PC-9 (cell line): ENCODE measurements at regions not wholly inside any gene's neighbourhood (a gene's known extent, or its start where the extent isn't known, plus 50 kb on each side); places are given as distances from the start of the nearest gene placed in this dataset.

ENCODE experiments used
- BruUV-seq: library from RNA; stranded (reverse); fragments of 400-500 nt; replicated peaks from 2 replicates; lab custom pipeline; 2021; lab: Mats Ljungman, UMichigan
- CTCF ChIA-PET: fragments of 300-600 bp; sonication (Branson Sonifier 250); formaldehyde crosslinking; loops from one replicate; lab custom pipeline; 2022; ENCODE audit warnings: antibody characterized with exemption; lab: Charles Lee
- POLR2A ChIA-PET: fragments of 300-600 bp; sonication (Branson Sonifier 250); formaldehyde crosslinking; loops from one replicate; lab custom pipeline; 2022; ENCODE audit warnings: antibody characterized with exemption; ENCODE audit not compliant: unreplicated experiment; lab: Charles Lee
- DNase-seq, 2 experiments: peaks; one replicate each; pipeline versions ENCODE4 v3.0.0 to v3.0.0-alpha.2; 2015 to 2022; ENCODE audit warnings: mixed read lengths in 1 of 2
- H2AFZ ChIP-seq: fragments of 200-600 bp; sonication (generic); 2 replicates; pipeline ENCODE4 v1.8.1; 2017; ENCODE audit warnings: antibody characterized with exemption
- H3F3A ChIP-seq: fragments of 200-600 bp; sonication (generic); 2 replicates; pipeline ENCODE4 v1.8.1; 2017; ENCODE audit warnings: antibody characterized with exemption, mild to moderate bottlenecking, low read depth; ENCODE audit not compliant: insufficient read depth
- H3K27ac ChIP-seq: fragments of 200-600 bp; sonication (generic); 2 replicates; pipeline ENCODE4 v1.6.1; 2016; ENCODE audit warnings: mixed run types
- H3K27me3 ChIP-seq: fragments of 200-600 bp; sonication (generic); 2 replicates; pipeline ENCODE4 v1.6.1; 2016; ENCODE audit warnings: low read depth, mixed run types; ENCODE audit not compliant: insufficient read depth
- H3K36me3 ChIP-seq: fragments of 200-600 bp; sonication (generic); 2 replicates; pipeline ENCODE4 v1.6.1; 2016; ENCODE audit warnings: low read depth, mixed run types
- H3K4me1 ChIP-seq: fragments of 200-600 bp; sonication (generic); replicated peaks from 2 replicates; pipeline ENCODE4 v1.6.1; 2016; ENCODE audit warnings: mixed run types; ENCODE audit not compliant: insufficient read depth
- H3K4me2 ChIP-seq: fragments of 200-600 bp; sonication (generic); 2 replicates; pipeline ENCODE4 v1.6.1; 2017; ENCODE audit warnings: mixed run types
- H3K4me3 ChIP-seq: fragments of 200-600 bp; sonication (generic); 2 replicates; pipeline ENCODE4 v1.6.1; 2016; ENCODE audit warnings: mixed run types
- H3K79me2 ChIP-seq: fragments of 200-600 bp; sonication (generic); 2 replicates; pipeline ENCODE4 v1.6.1; 2017; ENCODE audit warnings: low read depth, mixed run types
- H3K9me2 ChIP-seq: fragments of 200-600 bp; sonication (generic); 2 replicates; pipeline ENCODE4 v1.8.1; 2017; ENCODE audit warnings: mild to moderate bottlenecking; ENCODE audit not compliant: insufficient read depth
- H3K9me3 ChIP-seq: fragments of 200-600 bp; sonication (generic); 2 replicates; pipeline ENCODE4 v1.8.1; 2016; ENCODE audit warnings: low read depth; ENCODE audit not compliant: insufficient read depth
- H4K20me1 ChIP-seq: fragments of 200-600 bp; sonication (generic); 2 replicates; pipeline ENCODE4 v1.8.1; 2017; ENCODE audit not compliant: insufficient read depth
- EZH2 ChIP-seq: fragments of 200-600 bp; sonication (generic); IDR thresholded peaks from 2 replicates; pipeline ENCODE4 v1.8.0; 2017; ENCODE audit warnings: antibody characterized with exemption, low read depth
- intact Hi-C: fragments of 100-400 bp; cut with micrococcal nuclease; formaldehyde crosslinking; loops from one replicate; pipeline ENCODE4 v1.10.0; 2022; ENCODE audit not compliant: unreplicated experiment
- TF ChIP-seq, protein P1 (sequence below): fragments of 200-600 bp; sonication (generic); conservative IDR thresholded peaks from 2 replicates; pipeline ENCODE4 v1.6.1; 2017; ENCODE audit warnings: mixed run types, antibody characterized with exemption, mild to moderate bottlenecking, moderate library complexity

DNA sequence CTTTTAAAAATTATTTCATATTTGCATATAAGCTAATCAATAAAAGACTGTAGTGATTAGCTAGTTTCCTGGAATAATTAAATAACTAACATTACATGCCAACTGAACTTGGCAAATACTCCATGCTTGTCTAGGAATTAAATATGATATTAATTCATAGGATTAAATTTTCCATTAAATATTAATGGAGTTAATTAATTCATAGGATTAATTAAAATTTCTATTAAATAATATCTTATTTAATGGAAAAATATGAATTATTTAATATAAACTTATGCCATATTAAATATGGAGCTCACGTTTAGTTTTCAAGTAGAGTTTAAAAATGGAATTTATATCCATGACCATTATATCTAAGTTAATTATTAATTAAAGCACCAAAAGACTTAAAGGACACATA lies 517.8 kb upstream of the DAB2 start:
- no peaks in the 10 kb centered on the region for H3K27me3 ChIP-seq
- CTCF ChIA-PET: interaction anchor here (0.6 kb wide), 1 partner anchor 347 kb away, joined by 3 read pairs; no protein-coding TSS in a partner anchor
- intact Hi-C loops: loop anchor here (10.0 kb wide), 1 partner anchor 612 kb away; no protein-coding TSS in a partner anchor
- no peaks in the 10 kb centered on the region for H3K9me2 ChIP-seq
- no peaks in the 10 kb centered on the region for H4K20me1 ChIP-seq
- POLR2A ChIA-PET: no interaction called here
- no peak for DNase-seq
- no peak overlapping the region for H3K4me3 ChIP-seq
- TF ChIP-seq, protein P1, sequence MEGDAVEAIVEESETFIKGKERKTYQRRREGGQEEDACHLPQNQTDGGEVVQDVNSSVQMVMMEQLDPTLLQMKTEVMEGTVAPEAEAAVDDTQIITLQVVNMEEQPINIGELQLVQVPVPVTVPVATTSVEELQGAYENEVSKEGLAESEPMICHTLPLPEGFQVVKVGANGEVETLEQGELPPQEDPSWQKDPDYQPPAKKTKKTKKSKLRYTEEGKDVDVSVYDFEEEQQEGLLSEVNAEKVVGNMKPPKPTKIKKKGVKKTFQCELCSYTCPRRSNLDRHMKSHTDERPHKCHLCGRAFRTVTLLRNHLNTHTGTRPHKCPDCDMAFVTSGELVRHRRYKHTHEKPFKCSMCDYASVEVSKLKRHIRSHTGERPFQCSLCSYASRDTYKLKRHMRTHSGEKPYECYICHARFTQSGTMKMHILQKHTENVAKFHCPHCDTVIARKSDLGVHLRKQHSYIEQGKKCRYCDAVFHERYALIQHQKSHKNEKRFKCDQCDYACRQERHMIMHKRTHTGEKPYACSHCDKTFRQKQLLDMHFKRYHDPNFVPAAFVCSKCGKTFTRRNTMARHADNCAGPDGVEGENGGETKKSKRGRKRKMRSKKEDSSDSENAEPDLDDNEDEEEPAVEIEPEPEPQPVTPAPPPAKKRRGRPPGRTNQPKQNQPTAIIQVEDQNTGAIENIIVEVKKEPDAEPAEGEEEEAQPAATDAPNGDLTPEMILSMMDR: no peak
- no peak for TF ChIP-seq EZH2
- no peaks in the 10 kb centered on the region for H3K79me2 ChIP-seq
- H3K27ac ChIP-seq: no peak overlapping the region
- H3K4me1 ChIP-seq: no peaks in the 10 kb centered on the region
- no peaks in the 10 kb centered on the region for H3F3A ChIP-seq
- no peaks in the 10 kb centered on the region for H3K36me3 ChIP-seq
- no peak overlapping the region for H2AFZ ChIP-seq
- H3K4me2 ChIP-seq: no peak overlapping the region
- BruUV-seq: no TSS peak
- H3K9me3 ChIP-seq: no peaks in the 10 kb centered on the region

DNA sequence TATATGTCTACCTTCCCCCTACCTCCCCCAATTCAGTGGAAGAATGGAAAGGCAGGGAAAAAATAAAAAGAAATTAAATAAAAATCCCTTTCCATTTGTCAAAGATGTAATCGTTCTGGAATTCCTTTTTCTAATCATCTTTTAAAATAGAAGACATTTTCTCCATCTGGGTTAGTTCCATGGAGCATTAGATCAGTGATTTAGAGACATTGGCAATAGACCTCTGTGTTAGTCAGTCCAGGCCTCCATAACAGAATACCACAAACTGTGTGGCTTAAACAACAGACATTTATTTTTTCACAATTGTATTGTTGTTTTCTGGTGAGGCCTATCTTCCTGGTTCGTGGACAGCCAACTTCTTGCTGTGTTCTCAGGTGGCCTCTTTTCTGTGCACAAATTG lies 516.6 kb upstream of the DAB2 start:
- DNase-seq: no peak
- no TSS peak for BruUV-seq
- Histone ChIP-seq H4K20me1 (no peaks in the 10 kb centered on the region), H3K27me3 (no peaks in the 10 kb centered on the region), H2AFZ (peak overlapping the region; percentile 50; the same call in 1 of the 2 replicates), H3K4me3 (no peak overlapping the region), H3K36me3 (no peaks in the 10 kb centered on the region), H3F3A (no peaks in the 10 kb centered on the region), H3K79me2 (no peaks in the 10 kb centered on the region), H3K9me2 (no peaks in the 10 kb centered on the region), H3K4me1 (no peaks in the 10 kb centered on the region), H3K4me2 (no peak overlapping the region), H3K27ac (no peak overlapping the region), H3K9me3 (no peaks in the 10 kb centered on the region)
- CTCF ChIA-PET: no interaction called here
- no peak for TF ChIP-seq EZH2
- TF ChIP-seq, protein P1: no peak
- intact Hi-C loops: loop anchor here (10.0 kb wide), 1 partner anchor 613 kb away; no protein-coding TSS in a partner anchor
- POLR2A ChIA-PET: interaction anchor here (0.7 kb wide), 1 partner anchor 180 kb away, joined by 6 read pairs; no protein-coding TSS in a partner anchor

DNA sequence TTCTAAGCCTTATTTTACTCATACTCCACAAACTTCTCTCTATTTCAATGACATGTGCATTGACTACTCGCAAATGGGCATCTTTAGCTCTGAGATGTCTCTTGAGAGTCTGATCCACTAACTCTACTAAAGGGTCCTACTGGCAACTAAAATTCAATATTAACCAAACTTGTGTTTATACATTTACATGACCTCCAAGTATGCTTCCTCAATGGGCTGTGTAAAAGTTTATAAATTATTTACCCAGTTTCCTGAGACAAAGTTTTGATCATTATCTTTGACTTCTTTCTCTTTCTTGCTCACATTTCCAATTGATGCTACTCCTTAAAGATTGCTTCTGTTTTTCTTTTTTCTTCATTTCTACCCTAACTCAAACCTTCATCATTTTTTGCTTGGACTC lies 510.1 kb upstream of the DAB2 start:
- H3K4me3 ChIP-seq: no peak overlapping the region
- no peak overlapping the region for H3K27ac ChIP-seq
- ChIA-PET CTCF (no interaction called here), POLR2A (no interaction called here)
- no peaks in the 10 kb centered on the region for H3K79me2 ChIP-seq
- no peaks in the 10 kb centered on the region for H3K36me3 ChIP-seq
- H2AFZ ChIP-seq: no peak overlapping the region
- H3K9me2 ChIP-seq: peaks cover 4% of the 10 kb centered on the region; the same call in 1 of the 2 replicates
- H3K4me1 ChIP-seq: no peaks in the 10 kb centered on the region
- no peaks in the 10 kb centered on the region for H3F3A ChIP-seq
- H3K9me3 ChIP-seq: no peaks in the 10 kb centered on the region
- TF ChIP-seq, protein P1: no peak
- no peak for TF ChIP-seq EZH2
- no TSS peak for BruUV-seq
- no peaks in the 10 kb centered on the region for H4K20me1 ChIP-seq
- no peak overlapping the region for H3K4me2 ChIP-seq
- DNase-seq: no peak
- no peaks in the 10 kb centered on the region for H3K27me3 ChIP-seq
- intact Hi-C loops: no loop called here
